Spleen (tissue), 11 donors: ENCODE measurements at regions not wholly inside any gene's neighbourhood (a gene's known extent, or its start where the extent isn't known, plus 50 kb on each side); places are given as distances from the start of the nearest gene placed in this dataset.

Source experiments
- DNase-seq: peaks from one replicate; pipeline ENCODE4 v3.0.0-alpha.2; 2020
- H3K27ac ChIP-seq, 8 donors: fragments of 200-600 bp; sonication (generic) in 7 of 8; 1 replicate in 4 of 8; 2 replicates in 4 of 8; pipeline versions ENCODE4 v1.5.0 to v1.8.0; 2016 to 2021; ENCODE audit warnings: inconsistent platforms in 4 of 8, mild to moderate bottlenecking in 4 of 8, moderate library complexity in 1 of 8
- H3K27me3 ChIP-seq, 7 donors: fragments of 200-600 bp; sonication (generic) in 6 of 7; replicated peaks in 1 of 7; 1 replicate in 4 of 7; 2 replicates in 3 of 7; pipeline versions ENCODE4 v1.5.0 to v1.8.0; 2016 to 2021; ENCODE audit warnings: inconsistent platforms in 3 of 7, mild to moderate bottlenecking in 1 of 7
- H3K36me3 ChIP-seq, 6 donors: fragments of 200-600 bp; sonication (generic) in 5 of 6; 1 replicate in 4 of 6; 2 replicates in 2 of 6; pipeline versions ENCODE4 v1.5.0 to v1.8.0; 2016 to 2021; ENCODE audit warnings: inconsistent platforms in 2 of 6
- H3K4me1 ChIP-seq, 6 donors: fragments of 200-600 bp; sonication (generic) in 5 of 6; 1 replicate in 3 of 6; 2 replicates in 3 of 6; pipeline versions ENCODE4 v1.5.0 to v1.8.0; 2016 to 2021; ENCODE audit warnings: inconsistent platforms in 3 of 6
- H3K4me3 ChIP-seq, 8 donors: fragments of 200-600 bp; sonication (generic) in 7 of 8; 1 replicate in 4 of 8; 2 replicates in 4 of 8; pipeline versions ENCODE4 v1.5.0 to v1.8.0; 2016 to 2021; ENCODE audit warnings: inconsistent platforms in 4 of 8, mild to moderate bottlenecking in 4 of 8, moderate library complexity in 2 of 8
- H3K9me3 ChIP-seq, 8 donors: fragments of 200-600 bp; sonication (generic) in 7 of 8; 1 replicate in 4 of 8; 2 replicates in 4 of 8; pipeline versions ENCODE4 v1.5.0 to v1.8.0; 2016 to 2021; ENCODE audit warnings: inconsistent platforms in 4 of 8
- POLR2A ChIP-seq, 3 donors: fragments of 450-650 bp; IDR thresholded peaks; one replicate each; pipeline ENCODE4 v1.5.1; 2017; ENCODE audit warnings: antibody characterized with exemption in 3 of 3, mild to moderate bottlenecking in 1 of 3
- POLR2AphosphoS5 ChIP-seq, 3 donors: sonication (generic); formaldehyde crosslinking; IDR thresholded peaks; one replicate each; pipeline ENCODE4 v1.5.1; 2017; ENCODE audit warnings: antibody characterized with exemption in 3 of 3
- WGBS, 5 donors: extraction: QIAGEN DNeasy Blood & Tissue Kit in 3 of 5; methylation state at CpG; one replicate each; pipeline versions ENCODE4 v1.1.5 to v1.1.7; 2013 to 2018; 5-methylcytosine and 5-hydroxymethylcytosine counted together
- intact Hi-C: fragments of 100-400 bp; cut with DNase I; formaldehyde crosslinking; loops from one replicate; pipeline ENCODE4 v1.15.0; 2023; ENCODE audit warnings: low total_unique reads
- TF ChIP-seq, protein P1 (sequence below), 11 experiments: fragments of 200-600 bp in 7 of 11; fragments of 450-650 bp in 4 of 11; sonication (generic) in 4 of 11; IDR thresholded peaks in 8 of 11; conservative IDR thresholded peaks in 3 of 11; 1 replicate in 7 of 11; 2 replicates in 4 of 11; pipeline versions ENCODE4 v1.4.0 to v1.8.0; 2016 to 2021; ENCODE audit warnings: antibody characterized with exemption in 11 of 11, inconsistent platforms in 4 of 11, mild to moderate bottlenecking in 1 of 11
- donor health status: healthy with polysubstance abuse.
- donor health status: DM: no; HTN: no; CAD: no; lungs with moderate emphysema.
- donor health status: DM: no; HTN: no; CAD: no.
- donor health status: Bipolar disorder and iron deficiency.
- donor health status: healthy.
- donor health status: DM: no; HTN: no; CAD: no.
- donor health status: DM: yes; HTN: yes; CAD: no.

DNA sequence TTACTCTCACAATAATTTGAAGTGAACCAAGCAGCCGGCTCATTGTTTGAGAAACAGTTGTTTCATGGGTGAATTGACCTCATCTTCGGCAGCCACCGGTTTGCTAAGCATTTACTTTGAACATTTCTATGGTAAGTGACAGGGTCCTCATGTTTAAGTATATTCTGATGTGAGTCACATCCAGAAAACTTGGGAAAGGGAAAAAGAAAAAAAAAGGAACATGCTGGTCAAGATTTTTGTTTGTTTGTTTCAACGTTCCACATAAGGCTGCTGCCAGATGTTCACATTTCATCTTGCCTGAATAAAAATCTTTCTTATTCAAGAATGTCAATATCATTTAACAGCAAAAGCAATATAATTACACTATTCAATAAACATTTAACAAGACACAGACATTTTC, 55.0 kb upstream of the EXOC2 start:
- Histone ChIP-seq H3K36me3 (no peaks in the 10 kb centered on the region), H3K27me3 (no peaks in the 10 kb centered on the region), H3K4me3 (no peak overlapping the region), H3K4me1 (no peaks in the 10 kb centered on the region), H3K9me3 (peaks cover 0 to 10% (median 0%) of the 10 kb centered on the region in 8 donors), H3K27ac (no peak overlapping the region)
- intact Hi-C loops = no loop called here
- TF ChIP-seq, protein P1, sequence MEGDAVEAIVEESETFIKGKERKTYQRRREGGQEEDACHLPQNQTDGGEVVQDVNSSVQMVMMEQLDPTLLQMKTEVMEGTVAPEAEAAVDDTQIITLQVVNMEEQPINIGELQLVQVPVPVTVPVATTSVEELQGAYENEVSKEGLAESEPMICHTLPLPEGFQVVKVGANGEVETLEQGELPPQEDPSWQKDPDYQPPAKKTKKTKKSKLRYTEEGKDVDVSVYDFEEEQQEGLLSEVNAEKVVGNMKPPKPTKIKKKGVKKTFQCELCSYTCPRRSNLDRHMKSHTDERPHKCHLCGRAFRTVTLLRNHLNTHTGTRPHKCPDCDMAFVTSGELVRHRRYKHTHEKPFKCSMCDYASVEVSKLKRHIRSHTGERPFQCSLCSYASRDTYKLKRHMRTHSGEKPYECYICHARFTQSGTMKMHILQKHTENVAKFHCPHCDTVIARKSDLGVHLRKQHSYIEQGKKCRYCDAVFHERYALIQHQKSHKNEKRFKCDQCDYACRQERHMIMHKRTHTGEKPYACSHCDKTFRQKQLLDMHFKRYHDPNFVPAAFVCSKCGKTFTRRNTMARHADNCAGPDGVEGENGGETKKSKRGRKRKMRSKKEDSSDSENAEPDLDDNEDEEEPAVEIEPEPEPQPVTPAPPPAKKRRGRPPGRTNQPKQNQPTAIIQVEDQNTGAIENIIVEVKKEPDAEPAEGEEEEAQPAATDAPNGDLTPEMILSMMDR (IDR thresholded peaks at IDR 0.05 in 8 of 11, conservative IDR thresholded peaks at IDR 0.05 in 3 of 11) = no peak
- TF ChIP-seq POLR2A (IDR thresholded peaks at IDR 0.05) (no peak), POLR2AphosphoS5 (IDR thresholded peaks at IDR 0.05) (no peak)
- DNase-seq = no peak
- WGBS, 5 donors = 79 to 94% (median 87%) methylated on average over 4 of the region's 4 CpGs

DNA sequence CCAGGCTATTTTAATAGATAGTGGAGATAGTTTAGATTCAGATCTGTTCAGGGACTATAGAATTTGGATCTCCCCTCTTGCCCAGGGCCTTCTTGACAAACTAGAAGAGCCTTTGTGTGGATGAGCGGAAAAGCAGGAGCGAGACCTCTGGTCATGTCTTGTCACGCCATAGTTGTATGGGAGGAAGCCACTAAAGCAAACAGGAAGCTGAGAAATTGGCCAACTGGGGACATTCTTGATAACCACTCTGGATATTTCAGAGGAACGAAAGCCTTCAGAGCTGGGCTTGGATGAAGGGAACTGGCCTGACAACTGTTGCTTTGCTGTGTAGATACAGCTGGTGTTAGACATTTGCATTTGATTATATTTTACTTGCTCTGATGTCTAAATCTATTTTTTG, 54.1 kb upstream of the EXOC2 start:
- no peak for DNase-seq
- no peaks in the 10 kb centered on the region for H3K4me1 ChIP-seq
- intact Hi-C loops = no loop called here
- H3K4me3 ChIP-seq = no peak overlapping the region
- no peaks in the 10 kb centered on the region for H3K36me3 ChIP-seq
- H3K9me3 ChIP-seq = peaks cover 0 to 10% (median 0%) of the 10 kb centered on the region in 8 donors
- TF ChIP-seq POLR2AphosphoS5 (IDR thresholded peaks at IDR 0.05) (no peak), POLR2A (IDR thresholded peaks at IDR 0.05) (no peak)
- TF ChIP-seq, protein P1 (IDR thresholded peaks at IDR 0.05 in 8 of 11, conservative IDR thresholded peaks at IDR 0.05 in 3 of 11) = no peak
- 63 to 78% (median 65%) methylated on average over 4 of the region's 4 CpGs for WGBS, 5 donors
- no peaks in the 10 kb centered on the region for H3K27me3 ChIP-seq
- H3K27ac ChIP-seq = no peak overlapping the region

DNA sequence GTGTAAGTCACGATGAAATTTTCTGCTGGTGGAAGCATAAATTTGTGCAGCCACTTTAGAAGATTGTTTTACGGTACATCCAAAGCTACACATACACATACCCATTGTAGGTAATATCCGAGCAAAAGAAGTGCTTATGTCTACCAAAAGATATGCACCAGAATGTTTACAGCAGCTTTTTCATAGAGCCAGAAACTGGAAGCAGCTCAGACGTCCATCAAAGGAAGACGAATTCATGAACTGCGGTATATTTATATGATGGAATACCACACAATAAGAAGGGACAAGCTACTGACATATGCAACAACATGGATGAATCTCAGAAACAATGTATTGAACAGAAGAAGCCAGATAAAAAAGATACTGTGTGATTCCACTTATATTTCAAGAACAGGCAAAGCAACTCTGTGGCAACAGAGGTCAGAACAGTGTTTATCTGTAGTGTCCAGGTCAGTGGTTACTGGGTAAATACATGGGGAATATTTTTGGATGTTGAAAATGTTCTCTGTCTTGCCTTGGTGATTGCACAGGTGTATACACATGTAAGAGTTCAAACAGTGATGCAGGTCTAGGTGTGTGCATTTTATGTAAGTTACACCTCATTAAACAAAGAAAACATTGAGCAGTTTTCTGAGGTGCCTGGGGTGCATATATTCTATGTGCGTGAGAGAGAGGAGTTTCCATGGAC, 51.9 kb upstream of the EXOC2 start:
- TF ChIP-seq POLR2AphosphoS5 (IDR thresholded peaks at IDR 0.05) (no peak), POLR2A (IDR thresholded peaks at IDR 0.05) (no peak)
- TF ChIP-seq, protein P1 (IDR thresholded peaks at IDR 0.05 in 8 of 11, conservative IDR thresholded peaks at IDR 0.05 in 3 of 11) = no peak
- Histone ChIP-seq H3K4me3 (no peak overlapping the region), H3K9me3 (no peaks in the 10 kb centered on the region), H3K4me1 (no peaks in the 10 kb centered on the region), H3K36me3 (no peaks in the 10 kb centered on the region), H3K27ac (no peak overlapping the region), H3K27me3 (no peaks in the 10 kb centered on the region)
- intact Hi-C loops = no loop called here
- 87 to 92% (median 91%) methylated on average over 7 of the region's 7 CpGs for WGBS, 5 donors
- DNase-seq = no peak

- WGBS, 5 donors = 68 to 79% (median 72%) methylated on average over 4 of the region's 4 CpGs
- intact Hi-C loops = no loop called here
- Histone ChIP-seq H3K27ac (no peak overlapping the region), H3K4me1 (no peaks in the 10 kb centered on the region), H3K27me3 (peaks cover 0 to 5% (median 0%) of the 10 kb centered on the region in 7 donors), H3K9me3 (no peaks in the 10 kb centered on the region), H3K4me3 (no peak overlapping the region), H3K36me3 (no peaks in the 10 kb centered on the region)
- DNase-seq = no peak
- TF ChIP-seq POLR2A (IDR thresholded peaks at IDR 0.05) (no peak), POLR2AphosphoS5 (IDR thresholded peaks at IDR 0.05) (no peak)
- TF ChIP-seq, protein P1 (IDR thresholded peaks at IDR 0.05 in 8 of 11, conservative IDR thresholded peaks at IDR 0.05 in 3 of 11) = no peak
These were observed 50.6 kb upstream of the EXOC2 start for GRCh38 chr6:743320-744096.
